Erythroblast (primary cell): ENCODE measurements at regions not wholly inside any gene's neighbourhood (a gene's known extent, or its start where the extent isn't known, plus 50 kb on each side); places are given as distances from the start of the nearest gene placed in this dataset.

Source experiments
- GATA1 ChIP-seq: IDR thresholded peaks from 2 replicates; pipeline ENCODE4 v1.6.1; 2011; ENCODE audit warnings: low read depth, mild to moderate bottlenecking, control low read depth, low read length, moderate library complexity
- POLR2A ChIP-seq: IDR thresholded peaks from 2 replicates; pipeline ENCODE4 v1.6.1; 2011; ENCODE audit warnings: mild to moderate bottlenecking, low read length

DNA sequence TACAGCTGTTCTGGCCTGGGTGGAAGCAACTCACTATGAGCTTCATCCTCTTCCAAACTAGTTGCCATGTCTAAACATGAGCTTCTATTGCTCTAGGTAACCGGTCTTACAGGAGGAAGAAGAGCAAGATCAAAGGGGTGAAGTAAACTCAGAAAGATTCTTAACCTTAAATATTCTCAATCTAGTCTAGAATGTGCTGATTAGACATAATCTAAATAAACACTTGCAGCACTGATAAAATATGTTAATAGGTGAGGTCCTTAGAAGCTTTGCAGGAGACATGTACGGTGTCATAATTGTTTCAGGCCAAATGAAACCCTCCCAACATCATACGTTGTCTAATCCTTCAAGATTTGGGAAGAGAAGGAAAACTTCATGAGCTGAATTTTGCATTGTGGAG is 431.6 kb upstream of the FSHR start:
- TF ChIP-seq POLR2A (no peak), GATA1 (no peak)
